Liver (tissue), 8 donors: ENCODE measurements at regions not wholly inside any gene's neighbourhood (a gene's known extent, or its start where the extent isn't known, plus 50 kb on each side); places are given as distances from the start of the nearest gene placed in this dataset.

ENCODE experiments used
- DNase-seq: peaks from one replicate; pipeline ENCODE4 v3.0.0-alpha.2; 2017; ENCODE audit warnings: low spot score
- H3K27ac ChIP-seq, 2 donors: one replicate each; pipeline ENCODE4 v1.7.0; 2013; ENCODE audit warnings: inconsistent platforms in 2 of 2, low read length in 2 of 2, control low read depth in 1 of 2, low read depth in 1 of 2, mild to moderate bottlenecking in 1 of 2
- H3K27me3 ChIP-seq, 4 donors: one replicate each; pipeline versions ENCODE4 v1.6.1 to v1.7.0; 2013; ENCODE audit warnings: low read length in 3 of 4, inconsistent platforms in 1 of 4, mild to moderate bottlenecking in 1 of 4, moderate library complexity in 1 of 4; ENCODE audit not compliant: control insufficient read depth in 4 of 4, insufficient read depth in 4 of 4
- H3K36me3 ChIP-seq, 4 donors: one replicate each; pipeline versions ENCODE4 v1.6.1 to v1.7.0; 2013; ENCODE audit warnings: low read length in 3 of 4, mild to moderate bottlenecking in 3 of 4, low read depth in 1 of 4, moderate library complexity in 1 of 4; ENCODE audit not compliant: control insufficient read depth in 4 of 4, insufficient read depth in 3 of 4
- H3K4me1 ChIP-seq, 4 donors: one replicate each; pipeline versions ENCODE4 v1.6.1 to v1.7.0; 2013; ENCODE audit warnings: low read length in 3 of 4, mild to moderate bottlenecking in 3 of 4, moderate library complexity in 1 of 4; ENCODE audit not compliant: control insufficient read depth in 4 of 4, insufficient read depth in 4 of 4
- H3K4me3 ChIP-seq, 3 donors: one replicate each; pipeline versions ENCODE4 v1.6.1 to v1.7.0; 2013; ENCODE audit warnings: low read length in 3 of 3, control low read depth in 1 of 3, low read depth in 1 of 3, mild to moderate bottlenecking in 1 of 3
- H3K9ac ChIP-seq, 2 donors: one replicate each; pipeline ENCODE4 v1.7.0; 2013; ENCODE audit warnings: low read length in 2 of 2, mild to moderate bottlenecking in 2 of 2, moderate library complexity in 2 of 2, control low read depth in 1 of 2, low read depth in 1 of 2
- H3K9me3 ChIP-seq, 4 donors: one replicate each; pipeline versions ENCODE4 v1.6.1 to v1.7.0; 2013; ENCODE audit warnings: low read length in 3 of 4; ENCODE audit not compliant: control insufficient read depth in 4 of 4
- ATF3 ChIP-seq: IDR thresholded peaks from 2 replicates; pipeline ENCODE4 v1.6.1; 2016; ENCODE audit warnings: antibody characterized with exemption
- CTCF ChIP-seq: fragments of 150-350 bp; IDR thresholded peaks from 2 replicates; pipeline ENCODE4 v1.5.1; 2017; ENCODE audit warnings: improper control_type of control experiment, low read depth, low read length; ENCODE audit not compliant: missing input control
- EGR1 ChIP-seq, 2 donors: IDR thresholded peaks; 2 replicates each; pipeline ENCODE4 v1.6.1; 2016 to 2018; ENCODE audit warnings: antibody characterized with exemption in 2 of 2, low read depth in 2 of 2
- FOXA1 ChIP-seq: IDR thresholded peaks from 2 replicates; pipeline ENCODE4 v1.6.1; 2016; ENCODE audit warnings: antibody characterized with exemption
- FOXA2 ChIP-seq: IDR thresholded peaks from 2 replicates; pipeline ENCODE4 v1.6.1; 2016; ENCODE audit warnings: antibody characterized with exemption
- GABPA ChIP-seq, 2 donors: IDR thresholded peaks in 1 of 2; conservative IDR thresholded peaks in 1 of 2; 2 replicates each; pipeline ENCODE4 v1.6.1; 2016; ENCODE audit warnings: antibody characterized with exemption in 2 of 2, mild to moderate bottlenecking in 1 of 2, moderate library complexity in 1 of 2
- HNF4A ChIP-seq, 2 donors: conservative IDR thresholded peaks; 2 replicates each; pipeline ENCODE4 v1.6.1; 2016; ENCODE audit warnings: antibody characterized with exemption in 2 of 2, mild to moderate bottlenecking in 2 of 2
- HNF4G ChIP-seq: IDR thresholded peaks from 2 replicates; pipeline ENCODE4 v1.6.1; 2016; ENCODE audit warnings: antibody characterized with exemption
- JUND ChIP-seq, 2 donors: IDR thresholded peaks; 2 replicates each; pipeline ENCODE4 v1.6.1; 2016; ENCODE audit warnings: antibody characterized with exemption in 2 of 2
- MAX ChIP-seq: IDR thresholded peaks from 2 replicates; pipeline ENCODE4 v1.6.1; 2016; ENCODE audit warnings: antibody characterized with exemption
- NR2F2 ChIP-seq: IDR thresholded peaks from 2 replicates; pipeline ENCODE4 v1.6.1; 2016; ENCODE audit warnings: antibody characterized with exemption
- RAD21 ChIP-seq, 2 donors: IDR thresholded peaks; 2 replicates each; pipeline ENCODE4 v1.6.1; 2016; ENCODE audit warnings: antibody characterized with exemption in 2 of 2, mild to moderate bottlenecking in 2 of 2
- REST ChIP-seq: IDR thresholded peaks from 2 replicates; pipeline ENCODE4 v1.6.1; 2016; ENCODE audit warnings: antibody characterized with exemption, mild to moderate bottlenecking
- RXRA ChIP-seq, 2 donors: IDR thresholded peaks; 2 replicates each; pipeline ENCODE4 v1.6.1; 2017 to 2018; ENCODE audit warnings: antibody characterized with exemption in 2 of 2, mild to moderate bottlenecking in 1 of 2
- SP1 ChIP-seq: IDR thresholded peaks from 2 replicates; pipeline ENCODE4 v1.6.1; 2018; ENCODE audit warnings: antibody characterized with exemption, mild to moderate bottlenecking
- TAF1 ChIP-seq: conservative IDR thresholded peaks from 2 replicates; pipeline ENCODE4 v1.6.1; 2016; ENCODE audit warnings: antibody characterized with exemption, mild to moderate bottlenecking
- YY1 ChIP-seq: IDR thresholded peaks from 2 replicates; pipeline ENCODE4 v1.6.1; 2016; ENCODE audit warnings: antibody characterized with exemption, mild to moderate bottlenecking
- ZBTB33 ChIP-seq: IDR thresholded peaks from 2 replicates; pipeline ENCODE4 v1.6.1; 2016; ENCODE audit warnings: antibody characterized with exemption
- WGBS: extraction: QIAGEN DNeasy Blood & Tissue Kit; methylation state at CpG from one replicate; pipeline ENCODE4 v1.1.7; 2013; 5-methylcytosine and 5-hydroxymethylcytosine counted together
- donor health status: healthy.
- donor health status: healthy.
- donor health status: healthy.
- donor health status: healthy.
- donor health status: healthy.

GRCh38 chr1:194362327-194362726 lies 1175.9 kb upstream of the B3GALT2 start:
- Histone ChIP-seq H3K9ac (no peak overlapping the region), H3K27me3 (no peaks in the 10 kb centered on the region), H3K4me1 (no peaks in the 10 kb centered on the region), H3K27ac (no peak overlapping the region), H3K9me3 (no peaks in the 10 kb centered on the region), H3K4me3 (no peak overlapping the region), H3K36me3 (no peaks in the 10 kb centered on the region)
- 48% methylated on average over 4 of the region's 4 CpGs for WGBS
- no peak for DNase-seq
- no peak for TF ChIP-seq REST
- TF ChIP-seq JUND (IDR thresholded peaks at IDR 0.05): no peak
- no peak for TF ChIP-seq NR2F2
- TF ChIP-seq GABPA (IDR thresholded peaks at IDR 0.05 in 1 of 2, conservative IDR thresholded peaks at IDR 0.05 in 1 of 2): no peak
- no peak for TF ChIP-seq HNF4G
- TF ChIP-seq RXRA (IDR thresholded peaks at IDR 0.05): no peak
- no peak for TF ChIP-seq TAF1
- TF ChIP-seq RAD21 (IDR thresholded peaks at IDR 0.05): no peak
- no peak for TF ChIP-seq SP1
- no peak for TF ChIP-seq FOXA1
- no peak for TF ChIP-seq HNF4A (conservative IDR thresholded peaks at IDR 0.05)

GRCh38 chr1:194361374-194362131 lies 1175.1 kb upstream of the B3GALT2 start:
- Histone ChIP-seq H3K4me3 (no peak overlapping the region), H3K27ac (no peak overlapping the region), H3K36me3 (no peaks in the 10 kb centered on the region), H3K9ac (no peak overlapping the region), H3K27me3 (no peaks in the 10 kb centered on the region), H3K9me3 (no peaks in the 10 kb centered on the region), H3K4me1 (no peaks in the 10 kb centered on the region)
- TF ChIP-seq MAX: no peak
- TF ChIP-seq RXRA (IDR thresholded peaks at IDR 0.05): no peak
- no peak for TF ChIP-seq ATF3
- no peak for TF ChIP-seq JUND (IDR thresholded peaks at IDR 0.05)
- no peak for TF ChIP-seq NR2F2
- no peak for TF ChIP-seq FOXA1
- 42% methylated on average over 5 of the region's 5 CpGs for WGBS
- DNase-seq: no peak

- DNase-seq: no peak
- 94% methylated on average over 26 of the region's 26 CpGs for WGBS
- Histone ChIP-seq H3K36me3 (no peaks in the 10 kb centered on the region), H3K4me3 (no peak overlapping the region), H3K4me1 (no peaks in the 10 kb centered on the region), H3K27me3 (no peaks in the 10 kb centered on the region), H3K9ac (no peak overlapping the region), H3K27ac (no peak overlapping the region), H3K9me3 (no peaks in the 10 kb centered on the region)
- TF ChIP-seq ATF3 (no peak), GABPA (IDR thresholded peaks at IDR 0.05 in 1 of 2, conservative IDR thresholded peaks at IDR 0.05 in 1 of 2) (no peak), RXRA (IDR thresholded peaks at IDR 0.05) (no peak), FOXA1 (no peak), ZBTB33 (no peak), TAF1 (no peak), MAX (no peak), SP1 (no peak), RAD21 (IDR thresholded peaks at IDR 0.05) (no peak), NR2F2 (no peak), YY1 (no peak), EGR1 (IDR thresholded peaks at IDR 0.05; ENCODE audit: low read depth in 2 of 2) (no peak), FOXA2 (no peak), JUND (IDR thresholded peaks at IDR 0.05) (no peak), CTCF (no peak)
These were observed 1171.8 kb upstream of the B3GALT2 start for GRCh38 chr1:194358208-194358581.
